ENCODE measurements at regions not wholly inside any gene's neighbourhood (a gene's known extent, or its start where the extent isn't known, plus 50 kb on each side); places are given as distances from the start of the nearest gene placed in this dataset.
"Not testable (repeated sequence)": the region's sequence is repeated elsewhere in the genome, so short reads cannot be mapped to it uniquely, and the experiment has no call there.

DNA sequence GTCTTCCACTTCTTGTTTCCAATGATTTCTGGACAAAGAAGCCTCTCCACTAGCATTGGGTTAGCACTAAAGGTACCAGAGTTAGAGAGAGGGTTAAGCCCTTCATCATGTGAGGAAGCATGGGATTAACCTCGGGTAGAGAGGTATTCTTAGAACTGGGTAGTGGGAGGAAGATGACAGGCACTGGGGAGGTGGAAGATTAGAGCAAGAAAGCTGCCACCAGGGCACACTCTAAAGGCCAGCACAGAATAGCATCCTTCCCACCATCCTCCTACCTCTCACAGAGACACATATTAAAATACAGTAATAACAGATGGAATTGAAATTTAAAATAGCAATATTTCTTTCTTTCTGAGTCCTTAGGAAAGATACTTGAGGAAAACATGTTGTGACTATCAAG, 84.5 kb upstream of the PCDH20 start:
- TF ChIP-seq RARB (CRISPR knock-in tag; IDR thresholded peaks at IDR 0.05), result no peak
- TF ChIP-seq, protein P1, sequence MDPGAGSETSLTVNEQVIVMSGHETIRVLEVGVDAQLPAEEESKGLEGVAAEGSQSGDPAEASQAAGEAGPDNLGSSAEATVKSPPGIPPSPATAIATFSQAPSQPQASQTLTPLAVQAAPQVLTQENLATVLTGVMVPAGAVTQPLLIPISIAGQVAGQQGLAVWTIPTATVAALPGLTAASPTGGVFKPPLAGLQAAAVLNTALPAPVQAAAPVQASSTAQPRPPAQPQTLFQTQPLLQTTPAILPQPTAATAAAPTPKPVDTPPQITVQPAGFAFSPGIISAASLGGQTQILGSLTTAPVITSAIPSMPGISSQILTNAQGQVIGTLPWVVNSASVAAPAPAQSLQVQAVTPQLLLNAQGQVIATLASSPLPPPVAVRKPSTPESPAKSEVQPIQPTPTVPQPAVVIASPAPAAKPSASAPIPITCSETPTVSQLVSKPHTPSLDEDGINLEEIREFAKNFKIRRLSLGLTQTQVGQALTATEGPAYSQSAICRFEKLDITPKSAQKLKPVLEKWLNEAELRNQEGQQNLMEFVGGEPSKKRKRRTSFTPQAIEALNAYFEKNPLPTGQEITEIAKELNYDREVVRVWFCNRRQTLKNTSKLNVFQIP (CRISPR knock-in tag; IDR thresholded peaks at IDR 0.05; ENCODE audit: borderline replicate concordance, low read depth), result no peak
- no peak for TF ChIP-seq GLIS3 (CRISPR knock-in tag; IDR thresholded peaks at IDR 0.05)
- no peak for TF ChIP-seq TCF4 (CRISPR knock-in tag; IDR thresholded peaks at IDR 0.05; ENCODE audit: borderline replicate concordance)
- no peak for TF ChIP-seq OSR1 (CRISPR knock-in tag; IDR thresholded peaks at IDR 0.05)
- TF ChIP-seq, protein P2, sequence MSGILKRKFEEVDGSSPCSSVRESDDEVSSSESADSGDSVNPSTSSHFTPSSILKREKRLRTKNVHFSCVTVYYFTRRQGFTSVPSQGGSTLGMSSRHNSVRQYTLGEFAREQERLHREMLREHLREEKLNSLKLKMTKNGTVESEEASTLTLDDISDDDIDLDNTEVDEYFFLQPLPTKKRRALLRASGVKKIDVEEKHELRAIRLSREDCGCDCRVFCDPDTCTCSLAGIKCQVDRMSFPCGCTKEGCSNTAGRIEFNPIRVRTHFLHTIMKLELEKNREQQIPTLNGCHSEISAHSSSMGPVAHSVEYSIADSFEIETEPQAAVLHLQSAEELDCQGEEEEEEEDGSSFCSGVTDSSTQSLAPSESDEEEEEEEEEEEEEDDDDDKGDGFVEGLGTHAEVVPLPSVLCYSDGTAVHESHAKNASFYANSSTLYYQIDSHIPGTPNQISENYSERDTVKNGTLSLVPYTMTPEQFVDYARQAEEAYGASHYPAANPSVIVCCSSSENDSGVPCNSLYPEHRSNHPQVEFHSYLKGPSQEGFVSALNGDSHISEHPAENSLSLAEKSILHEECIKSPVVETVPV (CRISPR knock-in tag; IDR thresholded peaks at IDR 0.05), result no peak
- TF ChIP-seq ZFP30 (CRISPR knock-in tag; IDR thresholded peaks at IDR 0.05), result no peak
- TF ChIP-seq TOX (CRISPR knock-in tag; IDR thresholded peaks at IDR 0.05; ENCODE audit: borderline replicate concordance), result no peak
- no peak for TF ChIP-seq CSDC2 (CRISPR knock-in tag; IDR thresholded peaks at IDR 0.05)

DNA sequence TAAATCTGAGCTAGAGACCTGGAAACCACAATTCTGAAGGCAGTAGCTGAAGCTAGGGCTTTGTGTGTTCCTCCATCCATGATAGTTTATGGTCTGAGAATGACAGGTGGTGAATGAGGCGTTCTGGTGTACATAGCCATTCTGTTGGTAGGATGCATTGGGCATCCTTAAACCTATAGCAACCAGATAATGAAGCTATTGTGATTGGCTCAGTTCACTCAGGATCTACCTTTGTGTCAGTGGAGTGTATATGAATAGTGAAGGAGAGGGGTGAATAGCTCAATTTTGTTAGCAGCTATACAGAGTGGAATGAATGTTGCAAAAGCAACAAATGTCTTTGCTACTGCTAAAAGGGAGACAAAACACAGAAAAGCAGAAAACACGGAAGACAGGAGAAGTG, 80.0 kb upstream of the PCDH20 start:
- no peak for TF ChIP-seq TCF4 (CRISPR knock-in tag; IDR thresholded peaks at IDR 0.05; ENCODE audit: borderline replicate concordance)
- TF ChIP-seq ARNTL (CRISPR knock-in tag; IDR thresholded peaks at IDR 0.05; ENCODE audit: borderline replicate concordance, low read depth), result no peak
- TF ChIP-seq BACH2 (CRISPR knock-in tag; IDR thresholded peaks at IDR 0.05; ENCODE audit: borderline replicate concordance), result no peak
- TF ChIP-seq ZFP3 (CRISPR knock-in tag; IDR thresholded peaks at IDR 0.05), result no peak
- no peak for TF ChIP-seq PPARA (CRISPR knock-in tag; IDR thresholded peaks at IDR 0.05; ENCODE audit: borderline replicate concordance)
- TF ChIP-seq, protein P3, sequence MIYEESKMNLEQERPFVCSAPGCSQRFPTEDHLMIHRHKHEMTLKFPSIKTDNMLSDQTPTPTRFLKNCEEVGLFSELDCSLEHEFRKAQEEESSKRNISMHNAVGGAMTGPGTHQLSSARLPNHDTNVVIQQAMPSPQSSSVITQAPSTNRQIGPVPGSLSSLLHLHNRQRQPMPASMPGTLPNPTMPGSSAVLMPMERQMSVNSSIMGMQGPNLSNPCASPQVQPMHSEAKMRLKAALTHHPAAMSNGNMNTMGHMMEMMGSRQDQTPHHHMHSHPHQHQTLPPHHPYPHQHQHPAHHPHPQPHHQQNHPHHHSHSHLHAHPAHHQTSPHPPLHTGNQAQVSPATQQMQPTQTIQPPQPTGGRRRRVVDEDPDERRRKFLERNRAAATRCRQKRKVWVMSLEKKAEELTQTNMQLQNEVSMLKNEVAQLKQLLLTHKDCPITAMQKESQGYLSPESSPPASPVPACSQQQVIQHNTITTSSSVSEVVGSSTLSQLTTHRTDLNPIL (CRISPR knock-in tag; IDR thresholded peaks at IDR 0.05; ENCODE audit: low read depth), result no peak
- TF ChIP-seq ZFP30 (CRISPR knock-in tag; IDR thresholded peaks at IDR 0.05), result no peak
- TF ChIP-seq SNAI2 (CRISPR knock-in tag; IDR thresholded peaks at IDR 0.05), result no peak
- no peak for TF ChIP-seq ZNF565 (CRISPR knock-in tag; conservative IDR thresholded peaks at IDR 0.05; ENCODE audit: low read depth)
- ATAC-seq, result no peak

More for the DNA sequence above, 84.5 kb upstream of the PCDH20 start:
- no peak for ATAC-seq

DNA sequence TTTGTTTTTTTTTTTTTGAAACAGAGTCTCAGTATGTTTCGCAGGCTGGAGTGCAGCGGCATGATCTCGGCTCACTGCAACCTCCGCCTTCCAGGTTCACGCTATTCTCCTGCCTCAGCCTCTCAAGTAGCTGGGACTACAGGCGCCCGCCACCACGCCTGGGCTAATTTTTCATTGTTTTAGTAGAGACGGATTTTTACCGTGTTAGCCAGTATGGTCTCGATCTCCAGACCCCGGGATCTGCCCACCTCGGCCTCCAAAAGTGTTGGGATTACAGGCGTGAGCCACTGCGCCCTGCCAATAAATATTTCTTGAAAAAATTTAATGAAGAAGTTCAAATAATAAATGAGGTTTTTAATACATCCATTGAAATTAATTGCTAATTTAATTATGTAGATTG, 77.9 kb upstream of the PCDH20 start:
- ATAC-seq, result not testable (repeated sequence)

DNA sequence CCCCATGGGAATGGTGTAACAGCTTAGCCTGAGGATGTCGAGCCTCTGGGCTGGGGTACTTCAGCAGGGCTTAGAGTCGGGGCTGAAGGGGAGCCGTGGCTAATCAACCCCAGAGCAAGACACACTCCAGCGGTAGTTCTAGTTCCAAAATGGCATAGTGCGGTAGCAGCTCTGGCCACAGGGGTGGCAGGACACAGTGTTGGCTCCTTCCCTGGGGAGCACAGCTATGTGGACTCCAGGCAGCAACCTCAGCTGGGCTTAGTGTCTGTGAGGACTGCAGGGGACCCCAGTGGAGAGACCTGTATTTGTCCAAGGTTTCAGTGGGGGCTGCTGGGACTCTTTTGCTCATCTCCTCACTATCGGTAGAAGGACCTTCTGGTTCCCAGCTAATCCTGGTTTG, 70.8 kb upstream of the PCDH20 start:
- ATAC-seq, result no peak

More for the DNA sequence above, 70.8 kb upstream of the PCDH20 start:
- TF ChIP-seq SNAI2 (CRISPR knock-in tag; IDR thresholded peaks at IDR 0.05), result no peak
- TF ChIP-seq ZNF70 (CRISPR knock-in tag; IDR thresholded peaks at IDR 0.05), result no peak
- TF ChIP-seq TCF4 (CRISPR knock-in tag; IDR thresholded peaks at IDR 0.05; ENCODE audit: borderline replicate concordance), result no peak
- TF ChIP-seq, protein P1 (CRISPR knock-in tag; IDR thresholded peaks at IDR 0.05; ENCODE audit: borderline replicate concordance, low read depth), result no peak
- TF ChIP-seq, protein P4, sequence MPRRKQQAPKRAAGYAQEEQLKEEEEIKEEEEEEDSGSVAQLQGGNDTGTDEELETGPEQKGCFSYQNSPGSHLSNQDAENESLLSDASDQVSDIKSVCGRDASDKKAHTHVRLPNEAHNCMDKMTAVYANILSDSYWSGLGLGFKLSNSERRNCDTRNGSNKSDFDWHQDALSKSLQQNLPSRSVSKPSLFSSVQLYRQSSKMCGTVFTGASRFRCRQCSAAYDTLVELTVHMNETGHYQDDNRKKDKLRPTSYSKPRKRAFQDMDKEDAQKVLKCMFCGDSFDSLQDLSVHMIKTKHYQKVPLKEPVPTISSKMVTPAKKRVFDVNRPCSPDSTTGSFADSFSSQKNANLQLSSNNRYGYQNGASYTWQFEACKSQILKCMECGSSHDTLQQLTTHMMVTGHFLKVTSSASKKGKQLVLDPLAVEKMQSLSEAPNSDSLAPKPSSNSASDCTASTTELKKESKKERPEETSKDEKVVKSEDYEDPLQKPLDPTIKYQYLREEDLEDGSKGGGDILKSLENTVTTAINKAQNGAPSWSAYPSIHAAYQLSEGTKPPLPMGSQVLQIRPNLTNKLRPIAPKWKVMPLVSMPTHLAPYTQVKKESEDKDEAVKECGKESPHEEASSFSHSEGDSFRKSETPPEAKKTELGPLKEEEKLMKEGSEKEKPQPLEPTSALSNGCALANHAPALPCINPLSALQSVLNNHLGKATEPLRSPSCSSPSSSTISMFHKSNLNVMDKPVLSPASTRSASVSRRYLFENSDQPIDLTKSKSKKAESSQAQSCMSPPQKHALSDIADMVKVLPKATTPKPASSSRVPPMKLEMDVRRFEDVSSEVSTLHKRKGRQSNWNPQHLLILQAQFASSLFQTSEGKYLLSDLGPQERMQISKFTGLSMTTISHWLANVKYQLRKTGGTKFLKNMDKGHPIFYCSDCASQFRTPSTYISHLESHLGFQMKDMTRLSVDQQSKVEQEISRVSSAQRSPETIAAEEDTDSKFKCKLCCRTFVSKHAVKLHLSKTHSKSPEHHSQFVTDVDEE (CRISPR knock-in tag; IDR thresholded peaks at IDR 0.05), result no peak
- TF ChIP-seq TOX (CRISPR knock-in tag; IDR thresholded peaks at IDR 0.05; ENCODE audit: borderline replicate concordance), result no peak
- no peak for TF ChIP-seq BACH2 (CRISPR knock-in tag; IDR thresholded peaks at IDR 0.05; ENCODE audit: borderline replicate concordance)
- TF ChIP-seq ARNTL (CRISPR knock-in tag; IDR thresholded peaks at IDR 0.05; ENCODE audit: borderline replicate concordance, low read depth), result no peak
- TF ChIP-seq CSDC2 (CRISPR knock-in tag; IDR thresholded peaks at IDR 0.05), result no peak
- TF ChIP-seq, protein P2 (CRISPR knock-in tag; IDR thresholded peaks at IDR 0.05), result no peak
